ENCODE measurements at regions not wholly inside any gene's neighbourhood (a gene's known extent, or its start where the extent isn't known, plus 50 kb on each side); places are given as distances from the start of the nearest gene placed in this dataset.
"Not testable (repeated sequence)": the region's sequence is repeated elsewhere in the genome, so short reads cannot be mapped to it uniquely, and the experiment has no call there.

DNA sequence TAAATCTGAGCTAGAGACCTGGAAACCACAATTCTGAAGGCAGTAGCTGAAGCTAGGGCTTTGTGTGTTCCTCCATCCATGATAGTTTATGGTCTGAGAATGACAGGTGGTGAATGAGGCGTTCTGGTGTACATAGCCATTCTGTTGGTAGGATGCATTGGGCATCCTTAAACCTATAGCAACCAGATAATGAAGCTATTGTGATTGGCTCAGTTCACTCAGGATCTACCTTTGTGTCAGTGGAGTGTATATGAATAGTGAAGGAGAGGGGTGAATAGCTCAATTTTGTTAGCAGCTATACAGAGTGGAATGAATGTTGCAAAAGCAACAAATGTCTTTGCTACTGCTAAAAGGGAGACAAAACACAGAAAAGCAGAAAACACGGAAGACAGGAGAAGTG, 80.0 kb upstream of the PCDH20 start:
- FAIRE-seq (no peak), DNase-seq (ENCODE audit: low read depth) (no peak)
- no peak for TF ChIP-seq CTCF (IDR thresholded peaks at IDR 0.05; ENCODE audit: insufficient read depth, low read length, severe bottlenecking)
- Histone ChIP-seq H3K36me3 (ENCODE audit: control insufficient read depth, insufficient read depth, low read length) (no peaks in the 10 kb centered on the region), H3K4me3 (ENCODE audit: low read depth, low read length) (no peak overlapping the region), H3K27me3 (ENCODE audit: control insufficient read depth, insufficient read depth, low read length) (no peaks in the 10 kb centered on the region)

DNA sequence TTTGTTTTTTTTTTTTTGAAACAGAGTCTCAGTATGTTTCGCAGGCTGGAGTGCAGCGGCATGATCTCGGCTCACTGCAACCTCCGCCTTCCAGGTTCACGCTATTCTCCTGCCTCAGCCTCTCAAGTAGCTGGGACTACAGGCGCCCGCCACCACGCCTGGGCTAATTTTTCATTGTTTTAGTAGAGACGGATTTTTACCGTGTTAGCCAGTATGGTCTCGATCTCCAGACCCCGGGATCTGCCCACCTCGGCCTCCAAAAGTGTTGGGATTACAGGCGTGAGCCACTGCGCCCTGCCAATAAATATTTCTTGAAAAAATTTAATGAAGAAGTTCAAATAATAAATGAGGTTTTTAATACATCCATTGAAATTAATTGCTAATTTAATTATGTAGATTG, 77.9 kb upstream of the PCDH20 start:
- FAIRE-seq; H3K4me3 ChIP-seq (ENCODE audit: low read depth, low read length); DNase-seq (ENCODE audit: low read depth); H3K36me3 ChIP-seq (ENCODE audit: control insufficient read depth, insufficient read depth, low read length); H3K27me3 ChIP-seq (ENCODE audit: control insufficient read depth, insufficient read depth, low read length): not testable (repeated sequence)

DNA sequence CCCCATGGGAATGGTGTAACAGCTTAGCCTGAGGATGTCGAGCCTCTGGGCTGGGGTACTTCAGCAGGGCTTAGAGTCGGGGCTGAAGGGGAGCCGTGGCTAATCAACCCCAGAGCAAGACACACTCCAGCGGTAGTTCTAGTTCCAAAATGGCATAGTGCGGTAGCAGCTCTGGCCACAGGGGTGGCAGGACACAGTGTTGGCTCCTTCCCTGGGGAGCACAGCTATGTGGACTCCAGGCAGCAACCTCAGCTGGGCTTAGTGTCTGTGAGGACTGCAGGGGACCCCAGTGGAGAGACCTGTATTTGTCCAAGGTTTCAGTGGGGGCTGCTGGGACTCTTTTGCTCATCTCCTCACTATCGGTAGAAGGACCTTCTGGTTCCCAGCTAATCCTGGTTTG, 70.8 kb upstream of the PCDH20 start:
- Histone ChIP-seq H3K36me3 (ENCODE audit: control insufficient read depth, insufficient read depth, low read length) (no peaks in the 10 kb centered on the region), H3K4me3 (ENCODE audit: low read depth, low read length) (no peak overlapping the region), H3K27me3 (ENCODE audit: control insufficient read depth, insufficient read depth, low read length) (no peaks in the 10 kb centered on the region)
- TF ChIP-seq CTCF (IDR thresholded peaks at IDR 0.05; ENCODE audit: insufficient read depth, low read length, severe bottlenecking), result no peak
- no peak for DNase-seq (ENCODE audit: low read depth)
- no peak for FAIRE-seq

GRCh38 chr13:61485128-61485765, 69.6 kb upstream of the PCDH20 start:
- DNase-seq (ENCODE audit: low read depth) (no peak), FAIRE-seq (no peak)
- no peak for TF ChIP-seq CTCF (IDR thresholded peaks at IDR 0.05; ENCODE audit: insufficient read depth, low read length, severe bottlenecking)
- Histone ChIP-seq H3K27me3 (ENCODE audit: control insufficient read depth, insufficient read depth, low read length) (no peaks in the 10 kb centered on the region), H3K4me3 (ENCODE audit: low read depth, low read length) (no peak overlapping the region), H3K36me3 (ENCODE audit: control insufficient read depth, insufficient read depth, low read length) (no peaks in the 10 kb centered on the region)

GRCh38 chr13:61477619-61478018, 62.0 kb upstream of the PCDH20 start:
- Histone ChIP-seq H3K36me3 (ENCODE audit: control insufficient read depth, insufficient read depth, low read length) (no peaks in the 10 kb centered on the region), H3K4me3 (ENCODE audit: low read depth, low read length) (no peak overlapping the region), H3K27me3 (ENCODE audit: control insufficient read depth, insufficient read depth, low read length) (no peaks in the 10 kb centered on the region)
- FAIRE-seq, result no peak
- no peak for DNase-seq (ENCODE audit: low read depth)
- TF ChIP-seq CTCF (IDR thresholded peaks at IDR 0.05; ENCODE audit: insufficient read depth, low read length, severe bottlenecking), result no peak

GRCh38 chr13:61470786-61471185, 55.1 kb upstream of the PCDH20 start:
- H3K27me3 ChIP-seq (ENCODE audit: control insufficient read depth, insufficient read depth, low read length), result no peaks in the 10 kb centered on the region
- no peaks in the 10 kb centered on the region for H3K36me3 ChIP-seq (ENCODE audit: control insufficient read depth, insufficient read depth, low read length)
- FAIRE-seq (no peak), DNase-seq (ENCODE audit: low read depth) (no peak)
- H3K4me3 ChIP-seq (ENCODE audit: low read depth, low read length), result no peak overlapping the region
- no peak for TF ChIP-seq CTCF (IDR thresholded peaks at IDR 0.05; ENCODE audit: insufficient read depth, low read length, severe bottlenecking)
